GM21717 (cell line): ENCODE measurements at regions not wholly inside any gene's neighbourhood (a gene's known extent, or its start where the extent isn't known, plus 50 kb on each side); places are given as distances from the start of the nearest gene placed in this dataset.

ENCODE experiments used
- ATAC-seq: cut with Tn5 transposase; IDR thresholded peaks from one replicate; pipeline ENCODE4 v1.9.1; 2021; ENCODE audit warnings: mild to moderate bottlenecking, moderate library complexity; ENCODE audit not compliant: unreplicated experiment

GRCh38 chr16:86986809-86987487 lies 330.2 kb downstream of the C16orf95 start:
- ATAC-seq: no peak

- no peak for ATAC-seq
Measured at GRCh38 chr16:86987746-86988670, 329.2 kb downstream of the C16orf95 start.

GRCh38 chr16:86988920-86989696 lies 328.1 kb downstream of the C16orf95 start:
- ATAC-seq: no peak

GRCh38 chr16:86990451-86990850 lies 326.7 kb downstream of the C16orf95 start:
- ATAC-seq: no peak

- ATAC-seq: no peak
Measured at GRCh38 chr16:86991679-86992078, 325.5 kb downstream of the C16orf95 start.

GRCh38 chr16:86992587-86992986 lies 324.6 kb downstream of the C16orf95 start:
- no peak for ATAC-seq

GRCh38 chr16:86993426-86994110 lies 323.6 kb downstream of the C16orf95 start:
- no peak for ATAC-seq

- ATAC-seq: no peak
Measured at GRCh38 chr16:86994215-86994614, 323.0 kb downstream of the C16orf95 start.

- no peak for ATAC-seq
Measured at GRCh38 chr16:86994651-86995171, 322.5 kb downstream of the C16orf95 start.

GRCh38 chr16:86995456-86995855 lies 321.7 kb downstream of the C16orf95 start:
- ATAC-seq: no peak

- ATAC-seq: no peak
Measured at GRCh38 chr16:86996081-86996480, 321.1 kb downstream of the C16orf95 start.

GRCh38 chr16:86997058-86997457 lies 320.1 kb downstream of the C16orf95 start:
- no peak for ATAC-seq

GRCh38 chr16:86998196-86999001 lies 318.8 kb downstream of the C16orf95 start:
- ATAC-seq: no peak

GRCh38 chr16:87000001-87000400 lies 317.2 kb downstream of the C16orf95 start:
- ATAC-seq: no peak

- no peak for ATAC-seq
Measured at GRCh38 chr16:87002717-87003413, 314.3 kb downstream of the C16orf95 start.

GRCh38 chr16:87003414-87003755 lies 313.8 kb downstream of the C16orf95 start:
- ATAC-seq: no peak

- no peak for ATAC-seq
Measured at GRCh38 chr16:87006021-87006420, 311.2 kb downstream of the C16orf95 start.

GRCh38 chr16:87006789-87007745 lies 310.1 kb downstream of the C16orf95 start:
- ATAC-seq: no peak
